ENCODE measurements at regions not wholly inside any gene's neighbourhood (a gene's known extent, or its start where the extent isn't known, plus 50 kb on each side); places are given as distances from the start of the nearest gene placed in this dataset.

DNA sequence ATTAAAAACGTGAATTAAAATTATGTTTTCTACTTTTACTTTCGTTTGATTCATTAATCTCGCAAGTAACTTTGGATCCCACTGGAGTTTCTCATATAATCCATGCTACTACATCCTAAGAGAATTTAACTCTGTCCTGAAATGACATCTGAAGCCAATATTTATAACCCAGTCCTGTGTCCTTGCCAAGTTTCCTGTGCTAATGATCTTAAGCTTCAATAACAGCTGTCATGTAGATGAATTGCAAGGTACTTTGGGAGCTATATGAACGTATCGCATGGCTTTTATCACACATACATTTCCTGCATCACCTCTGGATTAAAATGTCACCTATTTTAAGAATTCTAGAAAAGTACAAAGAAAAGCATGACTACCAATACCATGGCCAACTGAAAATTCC, 833.8 kb upstream of the CITED2 start:
- no peak for DNase-seq (ENCODE audit: low spot score)
- TF ChIP-seq, protein P1, sequence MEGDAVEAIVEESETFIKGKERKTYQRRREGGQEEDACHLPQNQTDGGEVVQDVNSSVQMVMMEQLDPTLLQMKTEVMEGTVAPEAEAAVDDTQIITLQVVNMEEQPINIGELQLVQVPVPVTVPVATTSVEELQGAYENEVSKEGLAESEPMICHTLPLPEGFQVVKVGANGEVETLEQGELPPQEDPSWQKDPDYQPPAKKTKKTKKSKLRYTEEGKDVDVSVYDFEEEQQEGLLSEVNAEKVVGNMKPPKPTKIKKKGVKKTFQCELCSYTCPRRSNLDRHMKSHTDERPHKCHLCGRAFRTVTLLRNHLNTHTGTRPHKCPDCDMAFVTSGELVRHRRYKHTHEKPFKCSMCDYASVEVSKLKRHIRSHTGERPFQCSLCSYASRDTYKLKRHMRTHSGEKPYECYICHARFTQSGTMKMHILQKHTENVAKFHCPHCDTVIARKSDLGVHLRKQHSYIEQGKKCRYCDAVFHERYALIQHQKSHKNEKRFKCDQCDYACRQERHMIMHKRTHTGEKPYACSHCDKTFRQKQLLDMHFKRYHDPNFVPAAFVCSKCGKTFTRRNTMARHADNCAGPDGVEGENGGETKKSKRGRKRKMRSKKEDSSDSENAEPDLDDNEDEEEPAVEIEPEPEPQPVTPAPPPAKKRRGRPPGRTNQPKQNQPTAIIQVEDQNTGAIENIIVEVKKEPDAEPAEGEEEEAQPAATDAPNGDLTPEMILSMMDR (IDR thresholded peaks at IDR 0.05; ENCODE audit: poor library complexity): no peak
- no peak for TF ChIP-seq EZH2phosphoT487 (IDR thresholded peaks at IDR 0.05; ENCODE audit: low read depth, severe bottlenecking, unreplicated experiment)
- TF ChIP-seq EZH2 (IDR thresholded peaks at IDR 0.05; ENCODE audit: borderline replicate concordance): no peak
- H3K79me2 ChIP-seq: no peaks in the 10 kb centered on the region
- H3K36me3 ChIP-seq (replicated peaks; ENCODE audit: insufficient read depth, low read depth): no peaks in the 10 kb centered on the region
- H3K27me3 ChIP-seq: no peaks in the 10 kb centered on the region
- H3K4me3 ChIP-seq: no peak overlapping the region
- H3K9me3 ChIP-seq (ENCODE audit: low read depth): no peaks in the 10 kb centered on the region
- no peak overlapping the region for H2AFZ ChIP-seq
- WGBS (ENCODE audit: low lambda C conversion rate, missing lambda C conversion rate): 85% methylated on average over 5 of the region's 5 CpGs
- no peak overlapping the region for H3K4me2 ChIP-seq
- no peaks in the 10 kb centered on the region for H3K9me2 ChIP-seq (replicated peaks; ENCODE audit: insufficient read depth)
- H3K4me1 ChIP-seq (ENCODE audit: insufficient read depth): peaks cover 15% of the 10 kb centered on the region
- H4K20me1 ChIP-seq (ENCODE audit: insufficient read depth, poor library complexity, severe bottlenecking): no peaks in the 10 kb centered on the region
- H3K27ac ChIP-seq: no peak overlapping the region

DNA sequence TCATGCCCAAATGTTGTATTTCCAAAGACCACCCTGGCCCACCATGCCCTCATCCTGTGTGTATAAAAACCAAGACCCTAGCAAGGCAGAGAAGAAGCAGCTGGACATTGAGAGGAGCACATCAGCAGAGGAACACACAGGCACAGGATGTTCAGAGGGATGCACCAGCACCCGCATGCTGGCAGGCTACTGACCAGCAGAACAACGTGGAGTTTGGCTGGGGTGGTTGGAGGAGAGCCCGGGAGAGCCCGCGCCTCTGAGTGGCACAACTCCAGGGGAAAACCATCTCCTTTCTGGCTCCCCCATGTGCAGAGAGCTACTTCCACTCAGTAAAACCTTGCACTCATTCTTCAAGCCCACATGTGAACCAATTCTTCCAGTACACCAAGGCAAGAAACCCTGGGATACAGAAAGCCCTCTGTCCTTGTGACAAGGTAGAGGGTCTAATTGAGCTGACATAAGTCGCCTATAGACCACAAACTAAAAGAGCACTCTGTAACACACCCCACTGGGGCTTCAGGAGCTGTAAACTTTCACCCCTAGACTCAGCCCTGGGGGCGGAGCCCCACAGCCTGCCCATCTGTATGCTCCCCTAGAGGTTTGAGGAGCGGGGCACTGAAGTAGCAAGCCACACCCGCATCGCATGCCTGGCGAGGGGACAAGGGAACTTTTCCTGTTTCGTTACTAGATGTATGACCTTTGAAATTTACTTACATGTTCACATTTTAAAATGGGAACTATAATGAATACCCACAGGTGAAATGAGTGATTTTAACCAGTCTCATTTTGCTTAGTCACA, 831.5 kb upstream of the CITED2 start:
- 96% methylated on average over 12 of the region's 12 CpGs for WGBS (ENCODE audit: low lambda C conversion rate, missing lambda C conversion rate)
- H3K4me2 ChIP-seq: no peak overlapping the region
- no peaks in the 10 kb centered on the region for H3K36me3 ChIP-seq (replicated peaks; ENCODE audit: insufficient read depth, low read depth)
- no peaks in the 10 kb centered on the region for H3K9me2 ChIP-seq (replicated peaks; ENCODE audit: insufficient read depth)
- no peaks in the 10 kb centered on the region for H3K9me3 ChIP-seq (ENCODE audit: low read depth)
- no peaks in the 10 kb centered on the region for H3K27me3 ChIP-seq
- no peak for DNase-seq (ENCODE audit: low spot score)
- H3K4me3 ChIP-seq: no peak overlapping the region
- no peaks in the 10 kb centered on the region for H3K79me2 ChIP-seq
- H4K20me1 ChIP-seq (ENCODE audit: insufficient read depth, poor library complexity, severe bottlenecking): no peaks in the 10 kb centered on the region
- TF ChIP-seq EZH2 (IDR thresholded peaks at IDR 0.05; ENCODE audit: borderline replicate concordance): no peak
- peaks cover 18% of the 10 kb centered on the region for H3K4me1 ChIP-seq (ENCODE audit: insufficient read depth)
- no peak overlapping the region for H3K27ac ChIP-seq
- H2AFZ ChIP-seq: no peak overlapping the region

DNA sequence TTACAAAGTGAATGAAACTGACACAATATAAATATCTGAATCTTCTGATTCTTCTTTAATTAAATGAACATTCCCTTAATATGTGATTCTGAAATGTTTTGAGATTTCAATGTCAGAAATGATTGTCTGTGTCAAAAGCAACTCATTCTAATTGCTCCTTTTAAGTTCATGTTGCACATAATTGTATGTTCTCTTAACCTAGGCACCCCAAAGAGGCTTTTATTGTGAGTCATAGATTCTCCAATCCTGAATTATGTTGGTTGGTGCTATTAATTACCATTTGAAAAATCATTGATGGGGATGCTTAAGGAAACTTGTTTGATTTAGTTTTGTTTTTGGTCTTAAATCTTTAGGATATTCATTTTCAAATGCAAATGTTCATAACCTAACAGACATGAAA, 829.7 kb upstream of the CITED2 start:
- peak overlapping the region; percentile 7 for H3K27ac ChIP-seq
- no peaks in the 10 kb centered on the region for H3K79me2 ChIP-seq
- no peaks in the 10 kb centered on the region for H3K9me2 ChIP-seq (replicated peaks; ENCODE audit: insufficient read depth)
- no peaks in the 10 kb centered on the region for H3K27me3 ChIP-seq
- no peaks in the 10 kb centered on the region for H3K9me3 ChIP-seq (ENCODE audit: low read depth)
- no peaks in the 10 kb centered on the region for H3K36me3 ChIP-seq (replicated peaks; ENCODE audit: insufficient read depth, low read depth)
- TF ChIP-seq EZH2 (IDR thresholded peaks at IDR 0.05; ENCODE audit: borderline replicate concordance) (no peak), EZH2phosphoT487 (IDR thresholded peaks at IDR 0.05; ENCODE audit: low read depth, severe bottlenecking, unreplicated experiment) (no peak)
- TF ChIP-seq, protein P1 (IDR thresholded peaks at IDR 0.05; ENCODE audit: poor library complexity): no peak
- H4K20me1 ChIP-seq (ENCODE audit: insufficient read depth, poor library complexity, severe bottlenecking): no peaks in the 10 kb centered on the region
- DNase-seq (ENCODE audit: low spot score): no peak
- H3K4me1 ChIP-seq (ENCODE audit: insufficient read depth): peaks cover 12% of the 10 kb centered on the region
- H3K4me2 ChIP-seq: no peak overlapping the region
- no peak overlapping the region for H2AFZ ChIP-seq
- H3K4me3 ChIP-seq: no peak overlapping the region

DNA sequence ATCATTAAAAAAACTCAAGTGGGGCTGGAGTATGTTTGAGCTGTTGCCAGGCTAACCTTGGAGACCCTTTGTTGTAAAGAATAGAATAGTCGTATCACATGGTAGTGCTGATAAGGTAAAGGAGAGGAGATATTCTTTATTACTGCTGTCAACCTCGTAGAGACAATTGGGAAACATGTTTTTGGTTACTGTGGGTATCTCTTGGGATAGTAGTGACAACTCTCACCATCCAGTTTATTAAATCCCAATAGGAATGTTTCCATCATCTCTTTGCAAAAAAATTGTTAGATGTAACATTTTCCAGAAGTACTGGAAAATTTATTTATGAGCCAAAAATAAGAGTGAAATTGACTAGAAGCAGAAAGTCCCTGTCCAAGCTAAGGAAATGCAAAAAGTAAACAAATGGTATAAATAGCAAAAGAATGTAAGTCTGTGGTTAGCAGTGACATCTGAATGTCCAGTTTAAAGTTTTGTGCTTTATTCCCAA, 829.3 kb upstream of the CITED2 start:
- Histone ChIP-seq H3K27ac (peak overlapping the region; percentile 7), H3K4me1 (ENCODE audit: insufficient read depth) (peaks cover 12% of the 10 kb centered on the region), H3K4me2 (no peak overlapping the region), H3K4me3 (no peak overlapping the region), H4K20me1 (ENCODE audit: insufficient read depth, poor library complexity, severe bottlenecking) (no peaks in the 10 kb centered on the region), H3K9me3 (ENCODE audit: low read depth) (no peaks in the 10 kb centered on the region), H3K27me3 (no peaks in the 10 kb centered on the region), H2AFZ (no peak overlapping the region), H3K36me3 (replicated peaks; ENCODE audit: insufficient read depth, low read depth) (no peaks in the 10 kb centered on the region), H3K79me2 (no peaks in the 10 kb centered on the region), H3K9me2 (replicated peaks; ENCODE audit: insufficient read depth) (no peaks in the 10 kb centered on the region)
- TF ChIP-seq EZH2 (IDR thresholded peaks at IDR 0.05; ENCODE audit: borderline replicate concordance) (no peak), EZH2phosphoT487 (IDR thresholded peaks at IDR 0.05; ENCODE audit: low read depth, severe bottlenecking, unreplicated experiment) (no peak)
- TF ChIP-seq, protein P1 (IDR thresholded peaks at IDR 0.05; ENCODE audit: poor library complexity): no peak
- 23% methylated on average over 2 of the region's 2 CpGs for WGBS (ENCODE audit: low lambda C conversion rate, missing lambda C conversion rate)
- no peak for DNase-seq (ENCODE audit: low spot score)

All from hepatocyte (in vitro differentiated cells).